CD4-positive, alpha-beta T cell treated with Interleukin-15 for 1 hour (primary cell): ENCODE measurements at regions not wholly inside any gene's neighbourhood (a gene's known extent, or its start where the extent isn't known, plus 50 kb on each side); places are given as distances from the start of the nearest gene placed in this dataset.

Experiments used
- DNase-seq: peaks from one replicate; pipeline ENCODE4 v3.0.0-alpha.2; 2020

GRCh38 chr12:46914336-46914735, 88.5 kb upstream of the SLC38A4 start:
- no peak for DNase-seq

- no peak for DNase-seq
These were observed 89.3 kb upstream of the SLC38A4 start for GRCh38 chr12:46915082-46915481.

- no peak for DNase-seq
These were observed 90.0 kb upstream of the SLC38A4 start for GRCh38 chr12:46915836-46916235.

- no peak for DNase-seq
These were observed 91.1 kb upstream of the SLC38A4 start for GRCh38 chr12:46916796-46917419.

- DNase-seq = no peak
These were observed 92.0 kb upstream of the SLC38A4 start for GRCh38 chr12:46917821-46918220.

GRCh38 chr12:46918631-46919030, 92.8 kb upstream of the SLC38A4 start:
- no peak for DNase-seq

GRCh38 chr12:46919666-46920400, 94.0 kb upstream of the SLC38A4 start:
- DNase-seq = no peak

GRCh38 chr12:46920499-46920898, 94.7 kb upstream of the SLC38A4 start:
- DNase-seq = no peak

GRCh38 chr12:46921048-46921763, 95.4 kb upstream of the SLC38A4 start:
- DNase-seq = no peak

- DNase-seq = no peak
These were observed 96.0 kb upstream of the SLC38A4 start for GRCh38 chr12:46921764-46922133.

- DNase-seq = no peak
These were observed 100.7 kb upstream of the SLC38A4 start for GRCh38 chr12:46926526-46926925.

- DNase-seq = no peak
These were observed 104.3 kb upstream of the SLC38A4 start for GRCh38 chr12:46930101-46930500.

- DNase-seq = no peak
These were observed 108.2 kb upstream of the SLC38A4 start for GRCh38 chr12:46933947-46934346.

GRCh38 chr12:46934374-46935111, 108.7 kb upstream of the SLC38A4 start:
- no peak for DNase-seq

- no peak for DNase-seq
These were observed 109.6 kb upstream of the SLC38A4 start for GRCh38 chr12:46935271-46935847.

GRCh38 chr12:46936042-46936441, 110.2 kb upstream of the SLC38A4 start:
- DNase-seq = no peak

GRCh38 chr12:46938071-46938678, 112.4 kb upstream of the SLC38A4 start:
- no peak for DNase-seq

GRCh38 chr12:46941981-46942380, 116.2 kb upstream of the SLC38A4 start:
- DNase-seq = no peak

- no peak for DNase-seq
These were observed 116.8 kb upstream of the SLC38A4 start for GRCh38 chr12:46942579-46942978.

GRCh38 chr12:46944088-46944487, 118.3 kb upstream of the SLC38A4 start:
- DNase-seq = no peak

- DNase-seq = no peak
These were observed 119.0 kb upstream of the SLC38A4 start for GRCh38 chr12:46944771-46945170.

GRCh38 chr12:46945591-46945990, 119.8 kb upstream of the SLC38A4 start:
- no peak for DNase-seq

- no peak for DNase-seq
These were observed 120.3 kb upstream of the SLC38A4 start for GRCh38 chr12:46946137-46946536.
